Ascending aorta (tissue), 2 donors: ENCODE measurements at regions not wholly inside any gene's neighbourhood (a gene's known extent, or its start where the extent isn't known, plus 50 kb on each side); places are given as distances from the start of the nearest gene placed in this dataset.

ENCODE experiments used
- DNase-seq, 2 donors: peaks; one replicate each; pipeline ENCODE4 v3.0.0-alpha.2; 2019; ENCODE audit warnings: low spot score in 2 of 2
- H3K27ac ChIP-seq, 2 donors: fragments of 200-600 bp; sonication (generic); one replicate each; pipeline ENCODE4 v1.5.1; 2016 to 2017; ENCODE audit warnings: mild to moderate bottlenecking in 1 of 2
- H3K27me3 ChIP-seq: fragments of 200-600 bp; sonication (generic); one replicate; pipeline ENCODE4 v1.5.1; 2017
- H3K36me3 ChIP-seq, 2 donors: fragments of 200-600 bp; sonication (generic); one replicate each; pipeline ENCODE4 v1.5.1; 2016
- H3K4me1 ChIP-seq, 2 donors: fragments of 200-600 bp; sonication (generic); one replicate each; pipeline ENCODE4 v1.5.1; 2016 to 2017; ENCODE audit warnings: mild to moderate bottlenecking in 1 of 2
- H3K4me3 ChIP-seq, 2 donors: fragments of 200-600 bp; sonication (generic); one replicate each; pipeline ENCODE4 v1.5.1; 2016 to 2017; ENCODE audit warnings: mild to moderate bottlenecking in 1 of 2
- H3K9me3 ChIP-seq, 2 donors: fragments of 200-600 bp; sonication (generic); one replicate each; pipeline ENCODE4 v1.5.1; 2016
- intact Hi-C: fragments of 100-400 bp; cut with DNase I; formaldehyde crosslinking; loops from one replicate; pipeline ENCODE4 v1.15.1; 2023
- TF ChIP-seq, protein P1 (sequence below), 3 experiments: fragments of 200-600 bp in 2 of 3; fragments of 450-650 bp in 1 of 3; sonication (generic) in 2 of 3; IDR thresholded peaks; one replicate each; pipeline ENCODE4 v1.5.1; 2016 to 2019; ENCODE audit warnings: antibody characterized with exemption in 3 of 3, mild to moderate bottlenecking in 1 of 3, moderate library complexity in 1 of 3

DNA sequence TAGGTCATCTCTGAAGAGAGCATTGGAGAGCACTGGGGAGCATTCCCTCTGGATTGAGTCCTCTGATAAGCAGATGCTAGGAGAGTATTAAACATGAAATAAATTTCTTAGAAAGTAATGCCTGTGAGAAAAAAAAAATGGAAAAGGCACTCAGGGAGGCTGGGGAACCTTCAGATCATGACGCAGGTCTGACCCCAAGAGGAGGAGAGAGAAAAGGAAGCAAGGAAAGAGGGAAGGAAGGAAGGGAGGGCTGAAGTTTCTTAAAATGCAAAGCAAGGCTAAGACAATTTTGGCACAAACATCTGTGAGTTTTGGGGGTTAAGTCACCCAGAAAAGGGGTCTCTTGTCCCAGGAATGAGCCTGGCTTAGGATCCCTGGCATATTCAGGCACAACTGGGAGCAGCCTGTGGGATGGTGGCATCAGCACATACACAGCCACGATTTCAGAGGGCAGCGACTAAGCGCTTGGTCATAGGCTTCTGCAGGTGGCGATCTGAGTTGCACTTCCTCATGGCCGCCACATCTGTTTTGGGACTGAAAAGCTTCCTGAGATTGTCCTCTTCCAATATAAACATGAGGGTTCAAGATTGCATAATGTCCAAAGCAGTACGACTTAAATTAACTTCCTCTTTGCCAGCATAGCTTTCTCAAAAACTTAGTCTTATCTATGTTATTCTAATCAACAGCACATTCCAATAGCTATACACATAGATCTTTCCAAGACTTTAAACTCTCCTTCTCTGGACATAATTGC, 692.7 kb downstream of the DNAH5 start:
- intact Hi-C loops: no loop called here
- Histone ChIP-seq H3K27me3 (no peaks in the 10 kb centered on the region), H3K27ac (no peak overlapping the region), H3K4me1 (no peaks in the 10 kb centered on the region), H3K4me3 (no peak overlapping the region), H3K36me3 (no peaks in the 10 kb centered on the region), H3K9me3 (no peaks in the 10 kb centered on the region)
- TF ChIP-seq, protein P1, sequence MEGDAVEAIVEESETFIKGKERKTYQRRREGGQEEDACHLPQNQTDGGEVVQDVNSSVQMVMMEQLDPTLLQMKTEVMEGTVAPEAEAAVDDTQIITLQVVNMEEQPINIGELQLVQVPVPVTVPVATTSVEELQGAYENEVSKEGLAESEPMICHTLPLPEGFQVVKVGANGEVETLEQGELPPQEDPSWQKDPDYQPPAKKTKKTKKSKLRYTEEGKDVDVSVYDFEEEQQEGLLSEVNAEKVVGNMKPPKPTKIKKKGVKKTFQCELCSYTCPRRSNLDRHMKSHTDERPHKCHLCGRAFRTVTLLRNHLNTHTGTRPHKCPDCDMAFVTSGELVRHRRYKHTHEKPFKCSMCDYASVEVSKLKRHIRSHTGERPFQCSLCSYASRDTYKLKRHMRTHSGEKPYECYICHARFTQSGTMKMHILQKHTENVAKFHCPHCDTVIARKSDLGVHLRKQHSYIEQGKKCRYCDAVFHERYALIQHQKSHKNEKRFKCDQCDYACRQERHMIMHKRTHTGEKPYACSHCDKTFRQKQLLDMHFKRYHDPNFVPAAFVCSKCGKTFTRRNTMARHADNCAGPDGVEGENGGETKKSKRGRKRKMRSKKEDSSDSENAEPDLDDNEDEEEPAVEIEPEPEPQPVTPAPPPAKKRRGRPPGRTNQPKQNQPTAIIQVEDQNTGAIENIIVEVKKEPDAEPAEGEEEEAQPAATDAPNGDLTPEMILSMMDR (IDR thresholded peaks at IDR 0.05): no peak
- DNase-seq: peak in 1 of 2 donors; percentile 62

- intact Hi-C loops: no loop called here
- Histone ChIP-seq H3K9me3 (no peaks in the 10 kb centered on the region), H3K4me3 (no peak overlapping the region), H3K27ac (no peak overlapping the region), H3K27me3 (no peaks in the 10 kb centered on the region), H3K4me1 (no peaks in the 10 kb centered on the region), H3K36me3 (no peaks in the 10 kb centered on the region)
- DNase-seq: no peak
- TF ChIP-seq, protein P1 (IDR thresholded peaks at IDR 0.05): no peak
Measured at GRCh38 chr5:13250464-13251291, 693.8 kb downstream of the DNAH5 start.

DNA sequence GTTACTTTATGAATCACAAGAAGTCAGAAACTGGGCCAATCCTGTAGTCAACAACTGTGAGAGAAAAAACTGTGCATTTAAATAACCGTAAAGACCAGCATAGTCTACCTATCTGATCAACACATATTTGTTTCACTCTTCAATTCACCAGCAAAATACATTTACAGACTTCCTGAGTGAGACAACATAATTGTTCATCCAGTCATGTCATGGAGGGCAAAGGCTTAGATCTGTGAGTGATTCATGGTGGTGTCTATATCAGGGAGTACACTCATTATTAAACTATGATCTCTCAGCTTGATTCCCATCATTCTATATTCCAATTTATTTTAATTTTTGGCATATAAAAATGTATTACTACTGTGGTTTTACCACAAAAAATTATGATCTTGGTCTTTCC, 694.6 kb downstream of the DNAH5 start:
- DNase-seq: no peak
- no peaks in the 10 kb centered on the region for H3K36me3 ChIP-seq
- no peaks in the 10 kb centered on the region for H3K9me3 ChIP-seq
- TF ChIP-seq, protein P1 (IDR thresholded peaks at IDR 0.05): no peak
- no peak overlapping the region for H3K27ac ChIP-seq
- H3K27me3 ChIP-seq: no peaks in the 10 kb centered on the region
- no peaks in the 10 kb centered on the region for H3K4me1 ChIP-seq
- no peak overlapping the region for H3K4me3 ChIP-seq
- intact Hi-C loops: no loop called here

GRCh38 chr5:13248253-13248652, 696.2 kb downstream of the DNAH5 start:
- Histone ChIP-seq H3K4me1 (no peaks in the 10 kb centered on the region), H3K27ac (no peak overlapping the region), H3K9me3 (peaks cover 0 to 3% of the 10 kb centered on the region in 2 donors), H3K4me3 (no peak overlapping the region), H3K27me3 (no peaks in the 10 kb centered on the region), H3K36me3 (no peaks in the 10 kb centered on the region)
- TF ChIP-seq, protein P1 (IDR thresholded peaks at IDR 0.05): no peak
- intact Hi-C loops: no loop called here
- no peak for DNase-seq

DNA sequence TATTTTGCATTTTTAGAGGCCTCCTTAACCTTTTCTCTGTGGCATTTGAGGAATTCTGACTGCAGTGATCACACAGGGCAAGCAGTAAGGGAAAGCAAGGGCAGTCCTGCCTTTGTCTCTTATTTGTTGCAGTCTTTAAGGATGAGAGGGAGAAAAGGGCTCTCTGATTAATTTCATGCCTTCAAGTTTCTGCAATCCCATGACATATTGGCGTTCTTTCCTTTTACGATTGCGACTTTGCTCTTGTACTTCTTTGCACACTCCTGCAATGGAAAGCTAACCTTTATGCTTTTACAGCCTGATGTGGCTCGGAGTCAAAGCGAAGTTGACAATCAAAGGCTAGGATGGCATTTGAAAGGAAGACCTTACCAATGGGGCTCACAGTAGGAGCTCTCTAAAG, 698.4 kb downstream of the DNAH5 start:
- H3K9me3 ChIP-seq: peaks cover 0 to 3% of the 10 kb centered on the region in 2 donors
- TF ChIP-seq, protein P1 (IDR thresholded peaks at IDR 0.05): no peak
- H3K4me3 ChIP-seq: no peak overlapping the region
- DNase-seq: no peak
- intact Hi-C loops: no loop called here
- H3K27ac ChIP-seq: no peak overlapping the region
- H3K36me3 ChIP-seq: no peaks in the 10 kb centered on the region
- no peaks in the 10 kb centered on the region for H3K27me3 ChIP-seq
- H3K4me1 ChIP-seq: no peaks in the 10 kb centered on the region
